ENCODE measurements at regions not wholly inside any gene's neighbourhood (a gene's known extent, or its start where the extent isn't known, plus 50 kb on each side); places are given as distances from the start of the nearest gene placed in this dataset.

DNA sequence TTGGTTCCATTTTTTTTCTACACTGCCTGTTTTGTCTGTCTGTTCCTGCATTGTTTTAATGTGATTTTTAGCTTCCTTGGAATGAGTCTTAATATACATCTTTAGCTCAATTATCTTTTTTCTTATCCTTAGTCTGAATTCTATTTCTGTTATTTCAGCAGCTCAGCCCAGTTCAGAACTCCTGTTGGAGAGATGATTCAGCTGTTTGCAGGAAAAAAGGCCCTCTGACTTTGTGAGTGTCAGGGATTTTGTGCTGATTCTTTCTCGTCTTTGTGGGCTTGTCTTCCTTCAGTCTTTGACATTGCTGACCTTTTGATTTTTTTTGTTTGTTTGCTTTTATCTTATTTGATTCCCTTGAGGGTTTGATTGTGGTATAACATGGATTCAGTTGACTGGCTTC is 343.2 kb upstream of the TRAM1L1 start:
- no peak overlapping the region for H3K27ac ChIP-seq
- no peak for TF ChIP-seq CTCF (conservative IDR thresholded peaks at IDR 0.05)

DNA sequence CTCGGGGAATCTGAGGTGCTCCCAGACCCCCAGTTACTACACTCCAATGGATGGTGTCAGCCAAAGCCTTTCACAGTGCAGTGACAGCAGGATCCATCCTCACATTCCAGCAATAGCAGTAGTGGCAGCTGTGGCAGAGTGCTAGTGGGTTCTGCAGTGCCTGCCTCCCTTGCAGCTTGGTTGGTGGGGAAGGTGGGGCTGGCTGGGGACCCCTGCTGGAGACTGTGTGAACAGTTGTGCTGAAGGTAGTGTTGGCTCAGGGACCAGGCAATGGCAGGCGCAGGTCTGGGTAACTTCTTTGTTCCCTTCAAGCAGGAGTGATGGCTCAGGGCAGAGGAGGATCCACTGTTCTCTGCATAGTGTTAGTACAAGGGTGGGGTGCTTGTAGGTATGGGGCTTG is 343.7 kb upstream of the TRAM1L1 start:
- no peak overlapping the region for H3K27ac ChIP-seq
- TF ChIP-seq CTCF (conservative IDR thresholded peaks at IDR 0.05): no peak

DNA sequence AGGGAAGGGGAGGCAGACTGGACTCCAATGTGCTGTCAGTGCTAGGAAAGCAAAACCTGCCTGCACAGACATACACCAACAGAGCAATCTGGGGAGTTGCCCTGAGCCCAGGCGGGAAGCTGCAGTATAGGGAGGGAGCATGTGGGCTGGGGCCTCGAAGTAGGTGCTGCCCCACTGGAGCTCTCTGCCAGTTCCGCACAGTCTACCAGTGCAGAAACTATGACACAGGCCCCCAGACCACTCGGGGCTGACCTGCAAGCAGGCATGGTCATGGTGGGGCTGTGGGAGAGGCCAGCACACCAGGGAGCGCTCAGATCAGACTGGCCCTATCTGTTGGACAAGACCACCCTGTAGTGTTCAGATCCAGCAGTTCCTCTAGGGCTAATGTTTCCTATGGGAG is 344.1 kb upstream of the TRAM1L1 start:
- no peak overlapping the region for H3K27ac ChIP-seq

GRCh38 chr4:117434424-117434823 is 349.0 kb upstream of the TRAM1L1 start:
- peak overlapping the region; percentile 29; the same call in 1 of the 2 replicates for H3K27ac ChIP-seq
- no peak for TF ChIP-seq CTCF (conservative IDR thresholded peaks at IDR 0.05)

More for the DNA sequence above, 344.1 kb upstream of the TRAM1L1 start:
- no peak for TF ChIP-seq CTCF (conservative IDR thresholded peaks at IDR 0.05)

DNA sequence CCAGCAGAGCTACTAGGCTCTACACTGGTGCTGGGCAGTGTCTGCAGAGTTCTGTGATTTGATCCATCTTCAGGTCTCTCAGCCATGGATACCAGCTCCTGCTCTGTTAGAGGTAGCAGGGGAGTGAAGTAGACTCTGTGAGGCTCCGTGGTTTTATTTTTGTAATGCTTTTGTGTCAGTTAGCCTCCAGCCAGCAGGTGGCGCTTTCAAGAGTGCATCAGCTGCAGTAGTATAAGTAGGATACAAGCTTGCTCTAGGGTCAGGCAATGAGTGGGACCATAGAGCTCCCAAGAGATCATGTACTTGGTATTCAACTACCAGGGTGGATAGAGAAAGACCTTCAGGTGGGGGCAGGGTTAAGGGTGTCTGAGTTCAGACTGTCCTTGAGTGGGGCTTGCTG is 362.5 kb upstream of the TRAM1L1 start:
- no peak overlapping the region for H3K27ac ChIP-seq
- 0 out of 2 replicates have a peak, but pooled peaks have one; percentile 14 for TF ChIP-seq CTCF (conservative IDR thresholded peaks at IDR 0.05)

GRCh38 chr4:117455088-117455487 is 369.7 kb upstream of the TRAM1L1 start:
- TF ChIP-seq CTCF (conservative IDR thresholded peaks at IDR 0.05): no peak
- no peak overlapping the region for H3K27ac ChIP-seq

- no peak for TF ChIP-seq CTCF (conservative IDR thresholded peaks at IDR 0.05)
- no peak overlapping the region for H3K27ac ChIP-seq
These were observed 381.0 kb upstream of the TRAM1L1 start for GRCh38 chr4:117466388-117466787.

DNA sequence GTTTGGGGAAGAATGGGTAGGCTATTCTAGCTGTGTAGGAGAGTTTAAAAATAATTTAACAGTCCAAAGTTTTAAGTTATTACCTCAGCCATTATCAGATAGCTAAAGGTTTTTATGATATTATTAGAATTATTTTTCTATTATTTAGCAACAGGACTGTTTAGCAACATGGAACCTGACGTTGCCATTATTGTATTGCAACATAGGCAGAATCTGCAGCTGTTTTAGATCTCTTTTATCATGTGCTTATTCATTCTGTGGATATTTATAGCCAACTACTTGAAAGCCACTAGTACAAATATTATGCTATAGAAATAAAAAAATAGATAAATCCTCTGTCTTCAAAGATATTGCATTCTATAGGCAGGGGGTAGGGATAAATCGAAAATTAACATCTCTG is 382.0 kb upstream of the TRAM1L1 start:
- no peak overlapping the region for H3K27ac ChIP-seq
- TF ChIP-seq CTCF (conservative IDR thresholded peaks at IDR 0.05): no peak
